ENCODE measurements at regions not wholly inside any gene's neighbourhood (a gene's known extent, or its start where the extent isn't known, plus 50 kb on each side); places are given as distances from the start of the nearest gene placed in this dataset.
A peak's percentile ranks its signal among the peaks of the same experiment; 100 is the strongest.

DNA sequence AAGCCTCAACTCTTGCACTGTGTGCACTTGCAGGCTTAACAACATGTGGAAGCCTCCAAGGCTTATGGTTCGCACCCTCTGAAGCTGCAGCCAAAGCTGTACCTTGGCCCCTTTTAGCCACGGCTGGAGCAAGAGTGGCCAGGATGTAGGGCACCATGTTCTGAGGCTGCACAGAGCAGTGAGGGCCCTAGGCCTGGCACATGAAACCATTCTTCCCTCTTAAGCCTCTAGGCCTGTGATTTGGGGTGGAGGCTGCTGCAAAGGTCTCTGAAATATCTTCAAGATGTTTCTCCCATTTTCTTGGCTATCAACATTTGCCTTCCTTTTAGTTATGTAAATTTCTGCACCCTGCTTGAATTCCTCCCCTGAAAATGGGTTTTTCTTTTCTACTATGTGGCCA lies 161.9 kb upstream of the SPATS2L start:
- Histone ChIP-seq H3K9me3 (ENCODE audit: control insufficient read depth, low read length) (peaks cover 2% of the 10 kb centered on the region), H3K27ac (ENCODE audit: low read length) (no peak overlapping the region), H3K27me3 (ENCODE audit: control insufficient read depth, insufficient read depth) (no peaks in the 10 kb centered on the region), H3K4me3 (ENCODE audit: low read length) (no peak overlapping the region), H3K4me1 (ENCODE audit: control insufficient read depth, insufficient read depth, low read length) (no peaks in the 10 kb centered on the region)
- intact Hi-C loops (cut with DNase I), result no loop called here
- ATAC-seq (no peak), DNase-seq (no peak)
- 93% methylated on average over 2 of the region's 2 CpGs for WGBS

- ATAC-seq (no peak), DNase-seq (no peak)
- intact Hi-C loops (cut with DNase I), result no loop called here
- no peak overlapping the region for H3K27ac ChIP-seq (ENCODE audit: low read length)
- H3K27me3 ChIP-seq (ENCODE audit: control insufficient read depth, insufficient read depth), result no peaks in the 10 kb centered on the region
- H3K4me3 ChIP-seq (ENCODE audit: low read length), result no peak overlapping the region
- no peaks in the 10 kb centered on the region for H3K4me1 ChIP-seq (ENCODE audit: control insufficient read depth, insufficient read depth, low read length)
- WGBS, result 87% methylated on average over 3 of the region's 3 CpGs
- H3K9me3 ChIP-seq (ENCODE audit: control insufficient read depth, low read length), result peaks cover 2% of the 10 kb centered on the region
Observed at GRCh38 chr2:200146501-200146900, 160.0 kb upstream of the SPATS2L start.

GRCh38 chr2:200147371-200147770 lies 159.1 kb upstream of the SPATS2L start:
- intact Hi-C loops (cut with DNase I), result no loop called here

DNA sequence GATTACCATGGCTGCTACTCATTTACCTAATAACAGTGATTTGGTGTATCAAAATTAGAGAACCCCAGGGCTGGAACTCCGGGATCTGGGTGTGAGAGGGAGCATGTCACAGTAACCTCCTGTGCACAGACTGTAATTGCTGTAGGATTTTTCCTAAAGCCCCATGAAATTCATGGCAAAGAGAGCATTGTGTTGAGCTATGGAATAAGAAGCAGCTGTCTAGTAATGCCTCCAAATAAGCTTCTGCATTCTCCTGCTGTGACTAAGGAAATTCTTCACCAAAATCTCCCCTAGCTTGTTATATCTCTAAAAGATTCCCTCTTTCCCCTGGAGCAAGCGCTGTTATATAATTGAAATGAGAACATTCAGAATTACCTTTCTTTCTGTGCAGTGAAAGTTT lies 158.1 kb upstream of the SPATS2L start:
- Histone ChIP-seq H3K27ac (ENCODE audit: low read length) (no peak overlapping the region), H3K9me3 (ENCODE audit: control insufficient read depth, low read length) (peaks cover 2% of the 10 kb centered on the region), H3K27me3 (ENCODE audit: control insufficient read depth, insufficient read depth) (no peaks in the 10 kb centered on the region), H3K4me3 (ENCODE audit: low read length) (no peak overlapping the region), H3K4me1 (ENCODE audit: control insufficient read depth, insufficient read depth, low read length) (no peaks in the 10 kb centered on the region)
- no peak for ATAC-seq
- 74% methylated on average over 2 of the region's 2 CpGs for WGBS
- intact Hi-C loops (cut with DNase I), result no loop called here
- no peak for DNase-seq

More at GRCh38 chr2:200147371-200147770, 159.1 kb upstream of the SPATS2L start:
- Histone ChIP-seq H3K4me1 (ENCODE audit: control insufficient read depth, insufficient read depth, low read length) (no peaks in the 10 kb centered on the region), H3K9me3 (ENCODE audit: control insufficient read depth, low read length) (peaks cover 2% of the 10 kb centered on the region), H3K4me3 (ENCODE audit: low read length) (no peak overlapping the region), H3K27ac (ENCODE audit: low read length) (no peak overlapping the region), H3K27me3 (ENCODE audit: control insufficient read depth, insufficient read depth) (no peaks in the 10 kb centered on the region)
- WGBS, result 84% methylated on average over 2 of the region's 2 CpGs
- ATAC-seq (no peak), DNase-seq (no peak)

- Histone ChIP-seq H3K4me1 (ENCODE audit: control insufficient read depth, insufficient read depth, low read length) (no peaks in the 10 kb centered on the region), H3K27ac (ENCODE audit: low read length) (no peak overlapping the region), H3K27me3 (ENCODE audit: control insufficient read depth, insufficient read depth) (no peaks in the 10 kb centered on the region), H3K4me3 (ENCODE audit: low read length) (no peak overlapping the region), H3K9me3 (ENCODE audit: control insufficient read depth, low read length) (no peaks in the 10 kb centered on the region)
- DNase-seq (no peak), ATAC-seq (no peak)
- intact Hi-C loops (cut with DNase I), result no loop called here
- 85% methylated on average over 1 of the region's 1 CpG for WGBS
Observed at GRCh38 chr2:200150411-200151086, 155.9 kb upstream of the SPATS2L start.

GRCh38 chr2:200155652-200156051 lies 150.8 kb upstream of the SPATS2L start:
- H3K4me3 ChIP-seq (ENCODE audit: low read length), result peak overlapping the region; percentile 49
- ATAC-seq (no peak), DNase-seq (no peak)
- intact Hi-C loops (cut with DNase I), result no loop called here
- no peaks in the 10 kb centered on the region for H3K9me3 ChIP-seq (ENCODE audit: control insufficient read depth, low read length)
- no peaks in the 10 kb centered on the region for H3K4me1 ChIP-seq (ENCODE audit: control insufficient read depth, insufficient read depth, low read length)
- no peaks in the 10 kb centered on the region for H3K27me3 ChIP-seq (ENCODE audit: control insufficient read depth, insufficient read depth)
- WGBS, result 57% methylated on average over 3 of the region's 3 CpGs
- H3K27ac ChIP-seq (ENCODE audit: low read length), result no peak overlapping the region

GRCh38 chr2:200156166-200156835 lies 150.2 kb upstream of the SPATS2L start:
- Histone ChIP-seq H3K27me3 (ENCODE audit: control insufficient read depth, insufficient read depth) (no peaks in the 10 kb centered on the region), H3K9me3 (ENCODE audit: control insufficient read depth, low read length) (no peaks in the 10 kb centered on the region), H3K4me3 (ENCODE audit: low read length) (peak overlapping the region; percentile 49), H3K4me1 (ENCODE audit: control insufficient read depth, insufficient read depth, low read length) (no peaks in the 10 kb centered on the region), H3K27ac (ENCODE audit: low read length) (no peak overlapping the region)
- peak in 2 of 3 donors; percentile 52 to 56 for DNase-seq
- WGBS, result 47% methylated on average over 5 of the region's 5 CpGs
- ATAC-seq, result peak; percentile 83 to 93
- intact Hi-C loops (cut with DNase I), result no loop called here

GRCh38 chr2:200158647-200159356 lies 147.7 kb upstream of the SPATS2L start:
- intact Hi-C loops (cut with DNase I), result no loop called here
- Histone ChIP-seq H3K4me1 (ENCODE audit: control insufficient read depth, insufficient read depth, low read length) (no peaks in the 10 kb centered on the region), H3K9me3 (ENCODE audit: control insufficient read depth, low read length) (no peaks in the 10 kb centered on the region), H3K4me3 (ENCODE audit: low read length) (no peak overlapping the region), H3K27me3 (ENCODE audit: control insufficient read depth, insufficient read depth) (no peaks in the 10 kb centered on the region), H3K27ac (ENCODE audit: low read length) (no peak overlapping the region)
- ATAC-seq (no peak), DNase-seq (no peak)
- 36% methylated on average over 1 of the region's 1 CpG for WGBS

DNA sequence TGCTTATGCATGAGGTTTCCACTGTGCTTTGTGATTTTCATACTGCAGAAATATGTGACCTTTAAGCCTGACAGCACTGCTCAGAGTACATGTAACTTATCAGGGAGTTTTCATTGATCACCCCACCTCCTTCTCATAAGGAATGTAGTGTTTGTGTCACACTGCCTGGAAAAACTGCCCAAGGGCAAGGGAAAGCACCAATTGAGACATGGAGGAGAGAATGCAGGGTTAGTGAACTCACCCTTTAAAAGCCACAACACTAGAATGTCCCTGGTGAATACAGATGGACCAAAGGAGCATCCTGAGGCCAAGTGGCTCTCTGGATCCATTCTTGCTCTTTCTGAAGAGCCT lies 147.2 kb upstream of the SPATS2L start:
- no peak overlapping the region for H3K4me3 ChIP-seq (ENCODE audit: low read length)
- no peak for ATAC-seq

GRCh38 chr2:200159829-200160781 lies 146.4 kb upstream of the SPATS2L start:
- no peak for DNase-seq
- no peak for ATAC-seq
- H3K4me1 ChIP-seq (ENCODE audit: control insufficient read depth, insufficient read depth, low read length), result no peaks in the 10 kb centered on the region
- H3K27me3 ChIP-seq (ENCODE audit: control insufficient read depth, insufficient read depth), result no peaks in the 10 kb centered on the region
- WGBS, result 80% methylated on average over 11 of the region's 11 CpGs
- H3K9me3 ChIP-seq (ENCODE audit: control insufficient read depth, low read length), result no peaks in the 10 kb centered on the region
- no peak overlapping the region for H3K4me3 ChIP-seq (ENCODE audit: low read length)
- no peak overlapping the region for H3K27ac ChIP-seq (ENCODE audit: low read length)
- intact Hi-C loops (cut with DNase I), result no loop called here

More for the DNA sequence above, 147.2 kb upstream of the SPATS2L start:
- intact Hi-C loops (cut with DNase I), result no loop called here
- no peaks in the 10 kb centered on the region for H3K9me3 ChIP-seq (ENCODE audit: control insufficient read depth, low read length)
- no peak for DNase-seq
- no peak overlapping the region for H3K27ac ChIP-seq (ENCODE audit: low read length)
- no peaks in the 10 kb centered on the region for H3K4me1 ChIP-seq (ENCODE audit: control insufficient read depth, insufficient read depth, low read length)
- no peaks in the 10 kb centered on the region for H3K27me3 ChIP-seq (ENCODE audit: control insufficient read depth, insufficient read depth)

Data from right cardiac atrium (tissue), 5 donors.